Upper lobe of left lung (tissue), 4 donors: ENCODE measurements at regions not wholly inside any gene's neighbourhood (a gene's known extent, or its start where the extent isn't known, plus 50 kb on each side); places are given as distances from the start of the nearest gene placed in this dataset.

Experiments
- POLR2A ChIP-seq, 4 donors: fragments of 450-650 bp; IDR thresholded peaks; one replicate each; pipeline ENCODE4 v1.5.1; 2016 to 2017; ENCODE audit warnings: antibody characterized with exemption in 4 of 4, mild to moderate bottlenecking in 2 of 4
- POLR2AphosphoS5 ChIP-seq, 2 donors: sonication (generic); formaldehyde crosslinking; IDR thresholded peaks; one replicate each; pipeline ENCODE4 v1.5.1; 2017; ENCODE audit warnings: antibody characterized with exemption in 2 of 2
- TF ChIP-seq, protein P1 (sequence below), 6 experiments: fragments of 450-650 bp in 4 of 6; fragments of 200-600 bp in 2 of 6; sonication (generic) in 2 of 6; IDR thresholded peaks; one replicate each; pipeline ENCODE4 v1.5.1; 2016 to 2019; ENCODE audit warnings: antibody characterized with exemption in 6 of 6

DNA sequence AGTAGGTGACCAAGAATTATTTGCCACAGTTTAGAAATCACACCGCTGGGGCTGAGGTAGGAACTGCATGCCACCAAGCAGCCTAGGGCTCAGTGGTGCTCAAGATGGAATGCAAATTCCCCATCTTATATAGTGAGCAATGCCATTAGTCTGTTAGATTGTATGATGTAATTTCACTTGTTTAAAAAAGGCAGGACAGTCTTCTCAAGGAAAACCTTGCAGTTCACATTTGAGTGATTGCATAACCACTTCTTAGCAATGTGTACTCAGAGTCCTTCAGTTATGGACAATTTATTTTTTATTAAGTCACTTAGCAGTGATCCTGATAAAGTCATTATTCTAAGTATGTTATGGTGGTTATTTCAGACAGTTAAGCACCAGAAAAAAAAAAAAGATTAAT, 142.9 kb upstream of the SFRP2 start:
- TF ChIP-seq POLR2A (IDR thresholded peaks at IDR 0.05) = no peak
- TF ChIP-seq, protein P1, sequence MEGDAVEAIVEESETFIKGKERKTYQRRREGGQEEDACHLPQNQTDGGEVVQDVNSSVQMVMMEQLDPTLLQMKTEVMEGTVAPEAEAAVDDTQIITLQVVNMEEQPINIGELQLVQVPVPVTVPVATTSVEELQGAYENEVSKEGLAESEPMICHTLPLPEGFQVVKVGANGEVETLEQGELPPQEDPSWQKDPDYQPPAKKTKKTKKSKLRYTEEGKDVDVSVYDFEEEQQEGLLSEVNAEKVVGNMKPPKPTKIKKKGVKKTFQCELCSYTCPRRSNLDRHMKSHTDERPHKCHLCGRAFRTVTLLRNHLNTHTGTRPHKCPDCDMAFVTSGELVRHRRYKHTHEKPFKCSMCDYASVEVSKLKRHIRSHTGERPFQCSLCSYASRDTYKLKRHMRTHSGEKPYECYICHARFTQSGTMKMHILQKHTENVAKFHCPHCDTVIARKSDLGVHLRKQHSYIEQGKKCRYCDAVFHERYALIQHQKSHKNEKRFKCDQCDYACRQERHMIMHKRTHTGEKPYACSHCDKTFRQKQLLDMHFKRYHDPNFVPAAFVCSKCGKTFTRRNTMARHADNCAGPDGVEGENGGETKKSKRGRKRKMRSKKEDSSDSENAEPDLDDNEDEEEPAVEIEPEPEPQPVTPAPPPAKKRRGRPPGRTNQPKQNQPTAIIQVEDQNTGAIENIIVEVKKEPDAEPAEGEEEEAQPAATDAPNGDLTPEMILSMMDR (IDR thresholded peaks at IDR 0.05) = no peak
- no peak for TF ChIP-seq POLR2AphosphoS5 (IDR thresholded peaks at IDR 0.05)
